ENCODE measurements at regions not wholly inside any gene's neighbourhood (a gene's known extent, or its start where the extent isn't known, plus 50 kb on each side); places are given as distances from the start of the nearest gene placed in this dataset.

GRCh38 chr9:82729991-82730589 is 332.9 kb downstream of the RASEF start:
- DNase-seq (ENCODE audit: low read depth, low spot score) (no peak), ATAC-seq (no peak)
- Histone ChIP-seq H3K27ac (ENCODE audit: low read depth, low read length) (no peak overlapping the region), H4K20me1 (ENCODE audit: insufficient read depth) (no peaks in the 10 kb centered on the region), H3K9me3 (ENCODE audit: control insufficient read depth in 1 of 2, insufficient read depth in 1 of 2, low read depth in 1 of 2, low read length in 2 of 2) (peaks cover 0 to 7% of the 10 kb centered on the region in 2 experiments; a peak in 2 of 4 replicates), H3K4me3 (replicated peaks in 1 of 2; ENCODE audit: low read depth in 1 of 2, low read length in 2 of 2) (no peak overlapping the region), H2AFZ (ENCODE audit: low read depth, low read length, poor library complexity, severe bottlenecking) (no peak overlapping the region), H3K4me2 (ENCODE audit: low read length) (no peak overlapping the region), H3K79me2 (ENCODE audit: insufficient read depth, low read length) (no peaks in the 10 kb centered on the region), H3K27me3 (ENCODE audit: insufficient read depth, low read length) (no peaks in the 10 kb centered on the region), H3K9ac (ENCODE audit: low read length) (no peak overlapping the region), H3K4me1 (ENCODE audit: control insufficient read depth in 1 of 2, insufficient read depth in 2 of 2, low read length in 2 of 2) (no peaks in the 10 kb centered on the region), H3K36me3 (ENCODE audit: control insufficient read depth in 1 of 2, insufficient read depth in 2 of 2, low read length in 2 of 2) (no peaks in the 10 kb centered on the region), H3K9me2 (ENCODE audit: insufficient read depth) (no peaks in the 10 kb centered on the region)
- RAD21 ChIA-PET (ENCODE audit: low non-redundant PET in 1 of 2, low total read pairs in 2 of 2, uncharacterized antibody in 2 of 2, unreplicated experiment in 2 of 2) = no interaction called here
- CTCF ChIA-PET = no interaction called here
- POLR2A ChIA-PET = no interaction called here
- TF ChIP-seq SRF (IDR thresholded peaks at IDR 0.05; ENCODE audit: low read depth) (no peak), POLR2AphosphoS5 (IDR thresholded peaks at IDR 0.05; ENCODE audit: low read depth, low read length) (no peak), EZH2phosphoT487 (IDR thresholded peaks at IDR 0.05; ENCODE audit: borderline replicate concordance) (no peak), POLR2A (IDR thresholded peaks at IDR 0.05; ENCODE audit: borderline replicate concordance, extremely low read depth, insufficient read depth, insufficient read length) (no peak), JUND (IDR thresholded peaks at IDR 0.05) (no peak), EZH2 (IDR thresholded peaks at IDR 0.05) (no peak), SP1 (IDR thresholded peaks at IDR 0.05; ENCODE audit: low read depth) (no peak), ATF3 (IDR thresholded peaks at IDR 0.05) (no peak), TCF7L2 (IDR thresholded peaks at IDR 0.05; ENCODE audit: borderline replicate concordance, extremely low read depth, insufficient read depth, insufficient read length) (no peak), EGR1 (IDR thresholded peaks at IDR 0.05; ENCODE audit: low read depth) (no peak)
- TF ChIP-seq, protein P1, sequence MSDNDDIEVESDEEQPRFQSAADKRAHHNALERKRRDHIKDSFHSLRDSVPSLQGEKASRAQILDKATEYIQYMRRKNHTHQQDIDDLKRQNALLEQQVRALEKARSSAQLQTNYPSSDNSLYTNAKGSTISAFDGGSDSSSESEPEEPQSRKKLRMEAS (IDR thresholded peaks at IDR 0.05) = no peak
- intact Hi-C loops (cut with micrococcal nuclease) = no loop called here
- BruUV-seq (replicated peaks) = no TSS peak

DNA sequence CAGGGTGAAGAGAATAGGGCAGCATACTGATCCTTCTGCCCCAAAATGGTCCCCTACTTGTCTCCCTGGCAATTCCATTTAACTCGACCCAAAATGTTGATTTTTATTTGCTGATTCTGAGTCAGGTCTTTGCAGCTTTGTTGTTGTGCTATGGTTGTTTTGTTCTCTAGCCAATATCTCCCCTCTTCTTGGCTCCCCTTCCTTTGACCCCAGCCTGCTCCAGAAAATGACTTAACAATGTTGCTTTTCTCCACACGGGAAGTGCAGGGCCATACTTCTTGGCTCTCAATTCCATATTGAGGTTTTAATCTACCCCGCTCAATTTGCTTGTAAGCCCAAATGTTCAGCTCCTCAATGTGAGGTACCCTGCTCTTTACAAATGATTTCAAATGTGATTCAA is 330.0 kb downstream of the RASEF start:
- H3K9me2 ChIP-seq (ENCODE audit: insufficient read depth) = no peaks in the 10 kb centered on the region
- ATAC-seq (no peak), DNase-seq (ENCODE audit: low read depth, low spot score) (no peak)
- no peaks in the 10 kb centered on the region for H3K36me3 ChIP-seq (ENCODE audit: control insufficient read depth in 1 of 2, insufficient read depth in 2 of 2, low read length in 2 of 2)
- intact Hi-C loops (cut with micrococcal nuclease) = no loop called here
- BruUV-seq (replicated peaks) = no TSS peak
- H3K27me3 ChIP-seq (ENCODE audit: insufficient read depth, low read length) = no peaks in the 10 kb centered on the region
- RAD21 ChIA-PET (ENCODE audit: low non-redundant PET in 1 of 2, low total read pairs in 2 of 2, uncharacterized antibody in 2 of 2, unreplicated experiment in 2 of 2) = no interaction called here
- H3K79me2 ChIP-seq (ENCODE audit: insufficient read depth, low read length) = no peaks in the 10 kb centered on the region
- H2AFZ ChIP-seq (ENCODE audit: low read depth, low read length, poor library complexity, severe bottlenecking) = no peak overlapping the region
- H4K20me1 ChIP-seq (ENCODE audit: insufficient read depth) = no peaks in the 10 kb centered on the region
- CTCF ChIA-PET = no interaction called here
- POLR2A ChIA-PET = no interaction called here
- no peak overlapping the region for H3K4me3 ChIP-seq (replicated peaks in 1 of 2; ENCODE audit: low read depth in 1 of 2, low read length in 2 of 2)
- H3K27ac ChIP-seq (ENCODE audit: low read depth, low read length) = no peak overlapping the region
- H3K4me1 ChIP-seq (ENCODE audit: control insufficient read depth in 1 of 2, insufficient read depth in 2 of 2, low read length in 2 of 2) = no peaks in the 10 kb centered on the region
- no peak overlapping the region for H3K4me2 ChIP-seq (ENCODE audit: low read length)
- no peak overlapping the region for H3K9ac ChIP-seq (ENCODE audit: low read length)
- peaks cover 0 to 7% of the 10 kb centered on the region in 2 experiments; a peak in 2 of 4 replicates for H3K9me3 ChIP-seq (ENCODE audit: control insufficient read depth in 1 of 2, insufficient read depth in 1 of 2, low read depth in 1 of 2, low read length in 2 of 2)
- no peak for TF ChIP-seq ZFX (IDR thresholded peaks at IDR 0.05)
- no peak for TF ChIP-seq TCF7L2 (IDR thresholded peaks at IDR 0.05; ENCODE audit: borderline replicate concordance, extremely low read depth, insufficient read depth, insufficient read length)
- no peak for TF ChIP-seq ZBTB33 (IDR thresholded peaks at IDR 0.05; ENCODE audit: extremely low read depth, insufficient replicate concordance, low read length)
- no peak for TF ChIP-seq POLR2A (IDR thresholded peaks at IDR 0.05; ENCODE audit: borderline replicate concordance, extremely low read depth, insufficient read depth, insufficient read length)
- no peak for TF ChIP-seq EGR1 (IDR thresholded peaks at IDR 0.05; ENCODE audit: low read depth)
- TF ChIP-seq EZH2phosphoT487 (IDR thresholded peaks at IDR 0.05; ENCODE audit: borderline replicate concordance) = no peak
- no peak for TF ChIP-seq ATF3 (IDR thresholded peaks at IDR 0.05)
- no peak for TF ChIP-seq SIN3A (IDR thresholded peaks at IDR 0.05; ENCODE audit: low read depth)
- TF ChIP-seq POLR2AphosphoS5 (IDR thresholded peaks at IDR 0.05; ENCODE audit: low read depth, low read length) = no peak
- no peak for TF ChIP-seq SP1 (IDR thresholded peaks at IDR 0.05; ENCODE audit: low read depth)
